ENCODE measurements at regions not wholly inside any gene's neighbourhood (a gene's known extent, or its start where the extent isn't known, plus 50 kb on each side); places are given as distances from the start of the nearest gene placed in this dataset.

DNA sequence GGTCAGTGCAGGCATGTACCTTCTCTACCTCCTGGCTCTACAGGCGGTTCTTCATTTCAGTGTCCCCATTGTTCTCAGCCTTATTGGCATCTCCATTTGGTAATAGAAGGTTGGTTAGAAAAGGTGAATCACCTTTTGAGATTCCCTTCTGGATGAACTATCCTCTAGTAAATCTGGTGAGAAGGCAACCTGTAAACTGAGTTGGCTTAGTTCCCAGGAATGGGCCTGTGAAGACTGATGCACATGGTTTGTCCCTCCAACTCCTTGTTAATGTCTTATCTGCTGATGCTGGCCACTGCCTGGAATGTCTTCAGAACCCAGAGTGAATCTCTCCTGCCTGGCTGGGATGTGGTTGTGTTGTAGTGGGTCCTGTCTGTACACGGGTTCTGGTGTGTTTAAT, 143.4 kb upstream of the WDR1 start:
- no peak for TF ChIP-seq POLR2A (IDR thresholded peaks at IDR 0.05)
- TF ChIP-seq, protein P1, sequence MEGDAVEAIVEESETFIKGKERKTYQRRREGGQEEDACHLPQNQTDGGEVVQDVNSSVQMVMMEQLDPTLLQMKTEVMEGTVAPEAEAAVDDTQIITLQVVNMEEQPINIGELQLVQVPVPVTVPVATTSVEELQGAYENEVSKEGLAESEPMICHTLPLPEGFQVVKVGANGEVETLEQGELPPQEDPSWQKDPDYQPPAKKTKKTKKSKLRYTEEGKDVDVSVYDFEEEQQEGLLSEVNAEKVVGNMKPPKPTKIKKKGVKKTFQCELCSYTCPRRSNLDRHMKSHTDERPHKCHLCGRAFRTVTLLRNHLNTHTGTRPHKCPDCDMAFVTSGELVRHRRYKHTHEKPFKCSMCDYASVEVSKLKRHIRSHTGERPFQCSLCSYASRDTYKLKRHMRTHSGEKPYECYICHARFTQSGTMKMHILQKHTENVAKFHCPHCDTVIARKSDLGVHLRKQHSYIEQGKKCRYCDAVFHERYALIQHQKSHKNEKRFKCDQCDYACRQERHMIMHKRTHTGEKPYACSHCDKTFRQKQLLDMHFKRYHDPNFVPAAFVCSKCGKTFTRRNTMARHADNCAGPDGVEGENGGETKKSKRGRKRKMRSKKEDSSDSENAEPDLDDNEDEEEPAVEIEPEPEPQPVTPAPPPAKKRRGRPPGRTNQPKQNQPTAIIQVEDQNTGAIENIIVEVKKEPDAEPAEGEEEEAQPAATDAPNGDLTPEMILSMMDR (IDR thresholded peaks at IDR 0.05): no peak

Measured in uterus (tissue), 2 donors.